ENCODE measurements at regions not wholly inside any gene's neighbourhood (a gene's known extent, or its start where the extent isn't known, plus 50 kb on each side); places are given as distances from the start of the nearest gene placed in this dataset.
"Not testable (repeated sequence)": the region's sequence is repeated elsewhere in the genome, so short reads cannot be mapped to it uniquely, and the experiment has no call there.

DNA sequence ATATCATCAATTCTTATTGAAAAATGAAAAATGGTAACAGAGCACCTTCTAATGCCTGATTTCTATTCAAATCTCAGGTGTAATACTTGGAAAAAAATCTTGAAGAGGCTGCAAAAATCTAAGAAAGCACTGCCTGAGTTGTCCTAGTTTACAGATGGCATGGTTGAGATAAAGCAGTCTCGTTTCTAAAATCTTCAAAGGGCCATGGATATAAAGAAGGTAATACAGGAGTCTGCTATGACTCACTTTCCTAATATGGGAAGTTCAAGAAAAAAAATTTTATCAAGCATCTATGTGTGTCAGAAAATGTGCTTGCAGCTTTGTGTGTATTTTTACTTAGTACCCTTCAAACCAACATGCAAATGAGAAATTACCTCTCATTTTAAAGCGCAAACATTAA is 163.3 kb downstream of the DMAC1 start:
- in situ Hi-C loops (cut with MboI; ENCODE audit: low sequenced_read_pairs): no loop called here

GRCh38 chr9:7626571-7627029 is 173.0 kb downstream of the DMAC1 start:
- in situ Hi-C loops (cut with MboI; ENCODE audit: low sequenced_read_pairs): not testable (repeated sequence)

GRCh38 chr9:7622481-7622880 is 177.1 kb downstream of the DMAC1 start:
- in situ Hi-C loops (cut with MboI; ENCODE audit: low sequenced_read_pairs): no loop called here

- in situ Hi-C loops (cut with MboI; ENCODE audit: low sequenced_read_pairs): no loop called here
These were observed 184.2 kb downstream of the DMAC1 start for GRCh38 chr9:7615344-7615743.

- in situ Hi-C loops (cut with MboI; ENCODE audit: low sequenced_read_pairs): no loop called here
These were observed 185.6 kb downstream of the DMAC1 start for GRCh38 chr9:7613931-7614330.

GRCh38 chr9:7608261-7608660 is 191.3 kb downstream of the DMAC1 start:
- in situ Hi-C loops (cut with MboI; ENCODE audit: low sequenced_read_pairs): no loop called here

DNA sequence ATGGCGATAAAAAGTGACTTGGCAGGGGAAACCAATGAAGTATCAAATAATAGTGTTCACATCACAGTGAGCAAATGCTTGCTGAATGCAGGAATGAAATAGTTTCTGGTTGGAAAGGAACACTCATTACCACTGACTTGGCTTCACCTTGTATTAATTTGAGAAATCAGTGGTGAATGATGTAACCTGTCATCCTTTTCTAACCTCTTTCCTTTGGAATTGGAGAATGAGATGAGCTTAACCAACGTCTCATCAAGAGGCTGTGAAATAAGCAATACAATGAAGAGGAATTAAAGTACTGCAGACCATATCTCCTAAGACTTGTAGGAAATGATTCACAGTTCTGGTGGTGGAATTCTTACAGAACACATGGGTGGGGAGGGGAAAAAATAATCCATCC is 192.2 kb downstream of the DMAC1 start:
- in situ Hi-C loops (cut with MboI; ENCODE audit: low sequenced_read_pairs): no loop called here

- in situ Hi-C loops (cut with MboI; ENCODE audit: low sequenced_read_pairs): no loop called here
These were observed 193.0 kb downstream of the DMAC1 start for GRCh38 chr9:7606591-7606990.

- in situ Hi-C loops (cut with MboI; ENCODE audit: low sequenced_read_pairs): no loop called here
These were observed 197.8 kb downstream of the DMAC1 start for GRCh38 chr9:7601739-7602138.

- in situ Hi-C loops (cut with MboI; ENCODE audit: low sequenced_read_pairs): no loop called here
These were observed 201.9 kb downstream of the DMAC1 start for GRCh38 chr9:7597716-7598115.

DNA sequence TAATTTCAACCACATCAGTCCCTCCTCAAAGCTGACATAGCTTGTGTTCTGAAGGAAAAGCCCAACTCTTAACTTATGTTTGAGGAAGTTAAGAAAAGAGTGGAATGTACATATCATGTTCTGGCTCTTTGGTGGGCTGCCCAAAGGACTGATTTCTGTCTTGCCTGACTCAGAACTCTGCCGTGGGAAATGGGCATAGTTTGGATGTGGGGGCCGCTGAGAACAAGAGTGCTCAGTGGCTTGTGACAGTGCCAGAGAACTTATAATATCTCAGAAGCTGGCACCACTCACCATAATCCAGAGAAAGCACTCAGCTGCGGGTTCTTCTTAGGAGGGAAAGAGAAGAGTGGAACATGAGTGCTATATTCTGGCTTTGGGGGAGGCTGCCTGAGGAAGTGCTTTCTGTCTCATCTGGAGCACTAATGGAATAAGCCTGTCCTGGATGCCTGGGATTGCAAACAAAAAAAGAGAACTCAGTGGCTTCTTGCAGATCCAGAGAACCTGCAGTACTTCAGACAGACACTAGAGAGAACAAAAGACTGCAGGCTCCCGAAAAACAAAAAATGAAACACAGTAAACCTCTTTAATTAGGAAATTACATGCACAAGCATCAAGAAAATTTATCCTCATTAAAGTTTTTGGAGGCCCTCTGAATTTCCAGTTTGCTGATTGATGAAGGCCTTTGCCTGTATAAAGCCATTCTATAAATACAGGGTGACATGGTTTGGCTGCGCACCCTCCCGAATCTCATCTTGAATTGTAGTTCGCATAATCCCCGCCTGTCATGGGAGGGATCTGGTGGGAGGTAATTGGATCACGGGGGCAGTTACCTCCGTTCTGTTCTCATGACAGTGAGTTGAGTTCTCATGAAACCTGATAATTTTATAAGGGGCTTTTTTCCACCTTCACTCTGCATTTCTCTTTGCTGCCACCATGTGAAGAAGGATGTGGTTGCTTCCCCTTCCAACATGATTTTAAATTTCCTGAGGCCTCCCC is 207.0 kb downstream of the DMAC1 start:
- in situ Hi-C loops (cut with MboI; ENCODE audit: low sequenced_read_pairs): no loop called here

GRCh38 chr9:7591501-7591900 is 208.1 kb downstream of the DMAC1 start:
- in situ Hi-C loops (cut with MboI; ENCODE audit: low sequenced_read_pairs): no loop called here

DNA sequence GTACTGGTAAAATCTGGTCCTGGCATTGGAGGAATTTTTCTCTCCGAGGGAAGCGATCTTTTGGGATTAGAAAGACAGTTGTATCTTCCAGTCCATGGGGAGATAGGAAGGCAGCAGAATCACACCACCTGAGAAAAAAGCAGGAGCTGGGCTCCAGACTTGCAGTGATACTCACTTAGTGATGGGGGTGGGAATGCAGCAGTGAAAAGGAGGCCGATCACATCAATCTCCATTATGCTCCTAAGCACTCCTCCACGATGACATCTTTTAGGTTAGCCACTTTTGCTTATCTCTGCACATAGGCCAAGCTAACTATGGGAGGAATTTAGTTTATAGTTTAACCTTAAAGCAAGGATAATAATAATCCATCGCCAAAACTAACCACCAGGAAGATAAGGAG is 219.0 kb downstream of the DMAC1 start:
- in situ Hi-C loops (cut with MboI; ENCODE audit: low sequenced_read_pairs): no loop called here

GRCh38 chr9:7579351-7579750 is 220.2 kb downstream of the DMAC1 start:
- in situ Hi-C loops (cut with MboI; ENCODE audit: low sequenced_read_pairs): no loop called here

- in situ Hi-C loops (cut with MboI; ENCODE audit: low sequenced_read_pairs): no loop called here
These were observed 220.6 kb downstream of the DMAC1 start for GRCh38 chr9:7578951-7579350.

DNA sequence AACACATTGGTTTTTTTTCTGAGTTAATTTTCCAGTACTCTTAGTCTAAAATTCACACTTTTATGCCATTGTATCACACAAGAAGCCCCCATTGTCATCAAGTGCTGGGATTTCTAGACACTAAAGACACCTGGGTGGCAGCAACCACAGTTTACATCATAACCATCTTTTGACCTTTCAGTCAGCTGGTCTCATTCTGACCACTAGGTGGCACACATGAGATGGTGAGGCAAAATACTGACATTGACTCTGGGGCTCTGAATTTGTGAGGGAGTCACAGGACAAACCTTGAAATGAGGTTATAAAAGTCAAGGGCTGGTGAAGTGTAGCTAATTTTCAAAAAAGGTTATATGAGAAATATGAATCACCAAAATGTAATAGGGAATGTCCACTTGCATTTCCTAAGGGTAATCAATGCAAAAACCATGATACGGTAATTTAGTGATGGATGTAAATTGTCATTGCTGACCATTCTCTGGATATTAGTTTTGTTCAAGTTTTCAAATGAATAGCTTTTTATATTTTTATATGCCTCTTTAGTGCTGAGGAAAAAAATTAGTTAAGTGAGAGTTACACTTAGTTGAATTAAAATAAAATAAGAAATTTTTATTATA is 229.4 kb downstream of the DMAC1 start:
- in situ Hi-C loops (cut with MboI; ENCODE audit: low sequenced_read_pairs): no loop called here

GRCh38 chr9:7567687-7568086 is 231.9 kb downstream of the DMAC1 start:
- in situ Hi-C loops (cut with MboI; ENCODE audit: low sequenced_read_pairs): no loop called here

- in situ Hi-C loops (cut with MboI; ENCODE audit: low sequenced_read_pairs): no loop called here
These were observed 238.0 kb downstream of the DMAC1 start for GRCh38 chr9:7561527-7562080.

DNA sequence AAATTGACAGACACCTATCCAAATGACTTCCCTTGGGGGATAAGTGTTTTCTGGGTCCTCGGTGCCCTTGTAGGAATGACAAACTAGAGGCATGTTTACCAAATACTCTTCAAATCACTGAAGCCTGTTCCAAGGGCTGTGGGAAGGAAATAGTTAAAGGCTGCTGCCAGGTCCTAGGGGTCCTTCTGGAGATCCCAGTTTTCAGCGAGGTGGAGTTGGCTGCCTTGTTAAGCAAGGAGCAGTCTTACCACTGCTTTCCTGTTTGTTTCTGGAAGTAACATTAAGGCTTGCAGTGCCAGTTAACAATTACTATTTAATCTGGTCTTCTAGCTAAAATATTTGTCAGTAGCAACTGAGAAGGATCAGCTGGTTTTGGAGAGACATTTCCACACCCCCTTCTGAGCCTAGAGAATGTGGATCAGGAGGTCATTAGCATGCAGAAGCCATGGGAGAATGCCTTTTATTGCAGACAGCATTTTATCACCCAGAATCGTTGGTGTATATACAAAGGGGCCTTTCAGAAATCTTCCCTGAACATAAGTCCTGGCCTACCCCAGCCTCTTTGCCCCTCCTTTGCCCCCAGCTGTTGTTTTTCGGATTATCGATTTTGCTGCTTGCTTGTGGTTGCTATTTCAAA is 238.8 kb downstream of the DMAC1 start:
- in situ Hi-C loops (cut with MboI; ENCODE audit: low sequenced_read_pairs): no loop called here

- in situ Hi-C loops (cut with MboI; ENCODE audit: low sequenced_read_pairs): no loop called here
These were observed 244.9 kb downstream of the DMAC1 start for GRCh38 chr9:7554699-7555098.

DNA sequence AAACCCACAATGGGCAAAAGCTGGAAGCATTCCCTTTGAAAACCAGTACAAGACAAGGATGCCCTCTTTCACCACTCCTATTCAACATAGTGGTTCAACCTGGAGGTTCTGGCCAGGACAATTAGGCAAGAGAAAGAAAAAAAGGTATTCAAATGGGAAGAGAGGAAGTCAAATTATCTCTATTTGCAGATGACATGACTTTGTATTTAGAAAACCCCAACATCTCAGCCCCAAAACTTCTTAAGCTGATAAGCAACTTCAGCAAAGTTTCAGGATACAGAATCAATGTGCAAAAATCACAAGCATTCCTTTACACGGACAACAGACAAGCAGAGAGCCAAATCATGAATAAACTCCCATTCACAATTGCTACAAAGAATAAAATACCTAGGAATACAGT is 246.9 kb downstream of the DMAC1 start:
- in situ Hi-C loops (cut with MboI; ENCODE audit: low sequenced_read_pairs): not testable (repeated sequence)

All from HL-60/S4 treated with phorbol 12-myristate 13-acetate at 8.2 ng/mL for 4 days and 3 days (cell line).